GM12874 (cell line): ENCODE measurements at regions not wholly inside any gene's neighbourhood (a gene's known extent, or its start where the extent isn't known, plus 50 kb on each side); places are given as distances from the start of the nearest gene placed in this dataset.

Experiments
- TF ChIP-seq, protein P1 (sequence below): IDR thresholded peaks from 2 replicates; pipeline ENCODE4 v1.5.1; 2011; ENCODE audit warnings: low read depth, mild to moderate bottlenecking, control low read depth, low read length, moderate library complexity; ENCODE audit not compliant: insufficient read depth

DNA sequence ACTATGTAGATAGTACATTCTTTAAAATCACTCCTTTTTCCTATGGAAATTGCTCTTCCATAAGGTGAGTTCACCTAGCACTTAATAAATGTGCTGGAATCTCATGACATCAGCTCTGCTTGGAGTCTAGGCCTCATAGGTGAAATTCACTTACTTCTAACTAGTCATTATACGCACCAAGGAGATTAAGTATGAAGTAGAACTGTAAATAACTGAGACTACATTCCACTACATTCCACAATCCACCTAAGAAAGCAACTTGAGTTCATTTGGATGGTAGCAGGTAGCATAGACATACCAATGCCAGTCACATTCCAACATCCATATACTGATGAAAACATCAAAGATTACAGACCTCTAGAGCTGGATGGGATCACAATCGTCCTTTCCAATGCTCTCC is 64.3 kb downstream of the NIBAN1 start:
- TF ChIP-seq, protein P1, sequence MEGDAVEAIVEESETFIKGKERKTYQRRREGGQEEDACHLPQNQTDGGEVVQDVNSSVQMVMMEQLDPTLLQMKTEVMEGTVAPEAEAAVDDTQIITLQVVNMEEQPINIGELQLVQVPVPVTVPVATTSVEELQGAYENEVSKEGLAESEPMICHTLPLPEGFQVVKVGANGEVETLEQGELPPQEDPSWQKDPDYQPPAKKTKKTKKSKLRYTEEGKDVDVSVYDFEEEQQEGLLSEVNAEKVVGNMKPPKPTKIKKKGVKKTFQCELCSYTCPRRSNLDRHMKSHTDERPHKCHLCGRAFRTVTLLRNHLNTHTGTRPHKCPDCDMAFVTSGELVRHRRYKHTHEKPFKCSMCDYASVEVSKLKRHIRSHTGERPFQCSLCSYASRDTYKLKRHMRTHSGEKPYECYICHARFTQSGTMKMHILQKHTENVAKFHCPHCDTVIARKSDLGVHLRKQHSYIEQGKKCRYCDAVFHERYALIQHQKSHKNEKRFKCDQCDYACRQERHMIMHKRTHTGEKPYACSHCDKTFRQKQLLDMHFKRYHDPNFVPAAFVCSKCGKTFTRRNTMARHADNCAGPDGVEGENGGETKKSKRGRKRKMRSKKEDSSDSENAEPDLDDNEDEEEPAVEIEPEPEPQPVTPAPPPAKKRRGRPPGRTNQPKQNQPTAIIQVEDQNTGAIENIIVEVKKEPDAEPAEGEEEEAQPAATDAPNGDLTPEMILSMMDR, result no peak

DNA sequence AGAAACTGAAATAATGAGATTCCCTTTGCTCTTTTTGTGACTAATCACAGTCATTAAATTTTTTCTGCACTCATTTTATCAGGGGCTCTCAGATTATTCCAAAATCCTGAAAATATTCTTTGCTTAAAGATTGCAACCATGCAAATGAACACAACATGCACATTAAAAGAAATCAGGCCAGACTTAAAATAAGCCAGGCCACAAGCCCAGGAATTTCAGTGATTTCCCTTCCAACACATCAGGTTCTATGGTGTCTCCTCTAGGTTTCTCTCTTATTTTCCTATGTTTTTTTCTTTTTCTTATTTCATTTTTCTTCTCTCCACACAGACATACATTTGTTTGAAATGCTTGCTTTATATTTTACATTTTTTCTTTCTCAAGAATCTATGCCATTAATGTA is 65.3 kb downstream of the NIBAN1 start:
- TF ChIP-seq, protein P1, result no peak

- TF ChIP-seq, protein P1, result no peak
Measured at GRCh38 chr1:184908506-184908905, 65.8 kb downstream of the NIBAN1 start.

DNA sequence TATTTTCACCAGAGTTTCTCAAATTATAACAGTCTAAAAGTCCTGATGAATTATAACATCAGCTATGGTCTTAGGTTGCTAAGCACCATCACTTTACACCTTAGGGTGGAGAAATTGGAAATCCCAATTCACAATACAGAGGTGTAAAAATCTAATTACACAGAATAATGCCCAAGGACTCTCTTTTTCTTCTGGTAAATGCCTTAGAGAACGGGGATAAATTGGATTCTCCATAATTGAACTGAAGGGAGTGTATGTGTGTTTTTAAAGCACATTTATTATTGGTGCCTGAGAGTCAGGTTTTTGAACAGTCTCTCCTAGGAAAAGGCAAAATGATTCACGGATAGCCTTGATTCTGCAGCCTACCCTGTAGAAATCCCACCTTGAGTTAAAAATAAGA is 66.8 kb downstream of the NIBAN1 start:
- TF ChIP-seq, protein P1, result no peak

DNA sequence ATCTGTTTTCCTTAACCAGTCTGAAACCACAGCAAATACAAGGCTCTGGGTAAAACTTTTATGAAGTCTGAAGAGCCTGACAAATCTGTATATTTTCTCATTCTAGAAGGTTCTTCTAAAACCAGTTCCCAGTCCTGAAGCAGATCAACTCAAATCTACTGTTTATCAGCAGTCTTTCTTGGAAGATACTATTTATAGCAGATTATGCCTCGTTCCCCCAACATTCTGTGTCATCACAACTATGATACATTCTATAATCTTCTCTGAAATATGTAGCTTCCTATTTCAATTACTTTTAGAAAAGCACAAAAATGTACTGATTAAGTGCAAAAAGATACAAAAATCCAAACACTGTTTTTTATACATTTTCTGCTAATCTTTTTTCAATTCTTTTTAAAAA is 67.5 kb downstream of the NIBAN1 start:
- TF ChIP-seq, protein P1, result no peak

DNA sequence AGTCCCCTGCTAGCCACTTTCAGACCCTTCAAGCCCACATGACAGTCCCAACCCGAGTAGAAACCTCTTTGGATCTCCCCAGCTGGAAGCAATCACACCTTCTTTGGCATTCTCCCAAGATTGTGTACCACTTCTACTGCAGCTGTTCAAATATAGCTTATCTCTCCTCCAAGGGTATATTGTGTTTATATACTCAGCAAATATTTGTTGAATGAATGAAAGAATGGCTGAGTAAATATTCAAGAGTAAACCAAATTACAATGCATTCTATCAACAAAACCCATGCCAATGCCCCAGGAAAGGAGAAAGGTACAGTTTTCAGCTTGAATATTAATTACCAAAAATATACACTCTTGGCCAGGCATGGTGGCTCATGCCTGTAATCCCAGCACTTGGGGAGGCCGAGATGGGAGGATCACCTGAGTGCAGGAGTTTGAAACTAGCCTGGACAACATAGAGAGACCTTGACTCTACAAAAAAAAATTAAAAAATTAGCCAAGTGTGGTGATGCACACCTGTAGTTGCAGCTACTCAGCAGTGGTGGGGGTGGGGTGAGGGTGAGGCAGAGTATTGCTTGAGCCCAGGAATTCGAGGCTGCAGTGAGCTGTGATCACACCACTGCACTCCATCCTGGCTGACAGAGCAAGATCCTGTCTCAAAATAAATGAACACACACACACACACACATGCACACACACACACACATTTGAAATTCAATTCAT is 68.5 kb downstream of the NIBAN1 start:
- TF ChIP-seq, protein P1, result no peak

DNA sequence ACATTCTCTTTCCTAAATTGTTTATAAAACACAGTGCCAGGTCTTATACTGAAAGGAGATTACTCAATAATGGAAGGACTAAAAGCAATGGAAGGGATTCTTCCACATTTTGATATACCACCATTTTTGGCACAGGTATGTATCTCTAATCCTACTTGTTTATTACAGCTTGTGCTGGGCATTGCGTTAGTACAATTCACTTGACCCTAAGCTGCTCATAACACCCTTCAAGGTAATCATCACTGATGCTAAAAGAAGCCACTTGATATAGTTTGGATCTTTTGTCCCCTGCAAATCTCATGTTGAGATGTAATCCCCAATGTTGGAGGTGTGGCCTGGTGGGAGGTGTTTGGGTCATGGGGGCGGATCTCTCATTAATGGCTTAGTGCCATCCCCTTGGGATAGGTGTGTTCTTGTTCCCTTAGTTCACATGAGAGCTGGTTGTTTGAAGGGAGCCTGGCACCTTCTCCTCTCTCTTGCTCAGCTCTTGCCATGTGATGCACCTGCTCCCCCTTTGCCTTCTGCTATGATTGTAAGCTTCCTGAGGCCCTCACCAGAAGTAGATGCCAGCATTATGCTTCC is 71.1 kb downstream of the NIBAN1 start:
- TF ChIP-seq, protein P1, result no peak
